GOT3 (cell line): ENCODE measurements at regions not wholly inside any gene's neighbourhood (a gene's known extent, or its start where the extent isn't known, plus 50 kb on each side); places are given as distances from the start of the nearest gene placed in this dataset.

Experiments
- DNase-seq: peaks from one replicate; lab custom pipeline; 2025; ENCODE audit warnings: mixed read lengths; lab: John Stamatoyannopoulos, UW

DNA sequence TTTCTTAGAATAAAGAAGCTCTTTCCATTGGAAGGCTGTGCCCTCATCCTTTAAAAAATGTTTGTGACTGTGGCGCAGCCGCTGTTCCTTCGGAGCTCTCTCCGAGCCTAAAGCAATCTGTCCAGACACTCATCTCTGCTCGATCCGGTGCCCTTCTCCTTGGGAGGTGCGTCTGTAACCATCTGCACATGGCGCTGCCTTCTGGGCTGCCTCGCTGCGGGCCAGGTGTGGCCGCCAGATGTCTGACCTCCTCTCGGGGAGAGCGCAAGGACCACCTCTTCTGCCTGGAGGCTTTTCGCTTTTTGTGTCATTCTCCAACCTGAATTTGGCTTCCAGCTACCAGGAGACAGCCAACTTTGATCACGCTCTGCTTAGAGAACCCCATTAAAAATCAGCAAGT is 153.4 kb upstream of the PTCH1 start:
- no peak for DNase-seq

DNA sequence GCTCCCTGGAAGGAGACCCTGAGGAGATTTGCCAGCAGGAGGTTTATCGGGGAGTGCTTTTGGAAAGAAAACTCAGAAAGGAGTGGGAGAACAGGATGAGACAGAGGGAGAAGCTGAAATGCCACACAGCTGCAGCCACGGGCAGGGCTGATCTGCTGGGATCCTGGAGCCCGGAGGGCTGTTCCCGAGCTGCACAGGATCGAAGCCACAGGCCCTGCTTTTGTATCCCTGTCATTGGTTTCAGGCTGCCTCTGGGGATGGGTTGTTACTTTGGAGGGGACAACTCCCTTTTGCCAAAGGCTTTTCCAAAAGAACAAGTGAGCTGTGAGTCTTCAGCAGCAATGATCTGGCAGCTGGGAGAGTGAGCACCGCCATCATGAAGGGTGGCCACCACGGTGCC is 152.5 kb upstream of the PTCH1 start:
- no peak for DNase-seq

DNA sequence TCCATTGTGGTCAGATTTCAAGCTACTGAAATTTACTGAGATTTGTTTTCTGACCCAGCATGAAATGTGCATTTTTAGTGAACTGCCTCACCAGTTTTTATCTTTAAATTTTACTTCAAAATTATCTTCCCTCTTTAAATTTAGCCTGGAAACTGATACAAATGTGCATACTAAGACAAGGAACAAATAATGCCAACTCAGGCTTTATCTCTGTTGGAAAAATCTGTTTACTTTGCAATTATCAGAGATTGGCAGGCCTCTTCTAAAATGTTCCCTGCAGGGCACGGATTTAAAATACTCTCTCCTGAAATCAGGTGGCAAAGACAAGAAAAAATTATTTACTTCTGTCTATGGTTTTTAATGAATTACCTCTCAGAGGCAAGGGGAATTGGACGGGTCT is 151.0 kb upstream of the PTCH1 start:
- no peak for DNase-seq

DNA sequence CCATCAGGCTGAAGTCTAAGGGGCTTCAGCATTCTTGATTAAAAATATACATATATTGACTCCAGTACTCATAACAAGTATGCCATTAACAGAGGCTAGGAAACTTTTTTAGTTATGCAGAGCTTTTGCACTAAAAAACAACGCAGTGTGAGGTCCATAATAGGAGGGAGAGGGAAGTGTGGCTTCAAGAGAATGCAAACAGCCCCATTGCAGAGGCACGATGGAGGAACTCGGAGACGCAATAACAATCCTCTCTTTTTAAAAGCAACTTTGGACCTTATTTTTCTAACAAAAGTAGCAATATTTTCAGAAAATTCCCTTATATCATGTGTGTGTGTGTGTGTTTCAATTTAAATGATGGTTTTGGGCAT is 150.0 kb upstream of the PTCH1 start:
- DNase-seq: no peak

DNA sequence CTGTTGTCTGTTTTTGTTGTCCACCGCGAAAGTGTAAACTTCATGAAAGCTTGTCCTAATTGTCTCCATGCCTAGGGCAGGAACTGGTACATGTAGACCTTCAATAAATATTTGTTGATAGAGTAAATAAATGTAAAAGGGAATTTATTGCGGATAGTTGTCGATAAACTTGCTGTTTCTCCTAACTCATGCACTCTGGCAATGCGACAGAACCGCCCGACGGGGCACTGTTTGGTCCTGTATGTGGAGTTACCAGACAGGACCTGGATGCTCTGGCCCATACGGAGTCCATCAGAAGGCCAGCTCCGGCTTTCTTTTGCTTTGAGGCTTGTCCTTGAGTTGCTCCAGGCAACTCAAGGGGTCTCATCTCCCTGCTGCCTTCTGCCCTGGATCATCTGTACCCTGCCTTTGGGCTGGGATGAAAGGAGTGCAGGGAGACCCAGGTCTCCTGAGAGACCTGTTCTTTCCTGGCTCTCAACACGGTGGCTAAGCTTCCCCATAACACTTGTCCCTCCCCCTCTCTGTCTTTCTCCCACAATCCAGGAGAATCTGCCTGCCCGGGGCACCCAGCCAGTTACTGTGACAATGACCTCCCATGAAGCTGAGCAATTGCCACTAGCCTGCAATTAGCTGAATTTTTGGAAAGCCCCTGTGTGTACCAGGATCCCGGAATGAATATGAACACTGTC is 149.5 kb upstream of the PTCH1 start:
- no peak for DNase-seq

DNA sequence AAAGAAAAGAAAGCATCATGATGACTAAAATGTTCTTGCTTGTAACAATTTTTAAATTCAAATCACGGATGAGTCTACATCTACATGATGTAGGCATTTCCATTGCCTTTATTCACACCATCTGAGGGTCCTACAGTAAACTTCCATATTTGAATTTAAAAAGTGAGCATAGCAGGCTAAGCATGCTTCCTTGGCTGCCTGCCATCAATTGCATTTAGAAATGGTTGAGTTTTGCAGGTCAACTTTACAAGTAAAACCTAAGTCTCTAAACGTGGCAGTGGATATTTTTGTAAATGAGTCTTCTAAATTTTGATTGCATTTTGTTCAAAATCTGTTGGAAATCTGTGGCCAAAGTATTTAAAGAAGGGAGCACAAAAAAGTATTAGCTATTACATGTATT is 136.5 kb upstream of the PTCH1 start:
- no peak for DNase-seq

DNA sequence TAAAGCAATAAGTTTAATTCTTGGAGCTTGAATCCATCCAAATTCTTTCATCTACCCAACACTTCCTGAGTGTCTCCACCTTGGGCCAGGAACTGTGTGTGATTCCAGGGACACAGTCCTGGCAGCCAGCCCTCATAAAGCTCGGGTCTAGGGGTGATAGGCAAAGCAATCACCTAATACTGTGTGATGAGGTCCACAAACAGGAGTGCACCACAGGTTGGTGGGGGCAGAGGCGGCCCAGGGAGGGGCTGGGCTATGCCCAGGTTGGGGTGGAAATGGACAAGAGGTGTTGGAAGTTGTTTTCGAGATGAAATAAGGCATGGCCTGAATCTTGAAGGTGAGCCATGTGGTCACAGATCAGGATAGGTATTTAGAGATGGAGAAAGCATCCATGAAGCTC is 133.9 kb upstream of the PTCH1 start:
- no peak for DNase-seq

DNA sequence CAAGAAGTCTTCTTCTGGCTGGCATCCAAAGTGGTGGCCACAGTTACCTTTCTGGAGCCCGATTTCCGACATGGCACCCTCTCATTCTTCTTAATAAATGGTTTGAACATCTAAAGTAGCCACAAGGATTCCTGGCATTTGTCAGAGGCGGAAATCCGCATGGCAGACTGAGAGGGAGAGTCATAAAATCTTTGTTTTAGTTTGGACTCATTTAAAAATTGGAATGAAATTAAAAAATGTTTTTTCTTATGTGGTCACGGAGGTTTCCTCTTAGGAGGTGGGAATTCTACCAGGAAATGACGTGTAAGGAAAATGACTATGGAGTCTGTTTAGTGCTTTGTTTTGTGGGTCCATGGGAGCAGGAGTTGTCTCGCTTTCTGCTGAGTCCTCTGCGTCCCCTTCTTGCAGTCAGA is 133.0 kb upstream of the PTCH1 start:
- no peak for DNase-seq

DNA sequence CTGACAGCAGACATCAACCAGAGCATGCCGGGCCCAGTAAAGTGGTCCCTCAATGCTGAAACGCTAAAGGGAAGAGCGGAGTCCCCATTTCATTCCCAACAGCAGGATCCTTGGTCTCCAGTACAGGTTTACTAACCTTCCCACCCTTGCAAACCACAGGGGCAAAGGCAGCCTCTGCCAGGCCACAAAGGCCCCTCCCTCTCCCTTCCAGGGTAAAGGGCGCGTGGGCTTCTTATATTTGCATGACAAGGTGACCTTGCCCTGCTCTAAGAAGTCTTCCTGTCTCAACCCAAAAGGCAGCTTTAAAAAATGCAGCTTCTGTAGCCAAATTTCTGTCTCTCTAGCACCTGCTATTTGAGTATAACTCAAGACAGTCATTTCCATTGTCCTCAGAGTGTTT is 131.5 kb upstream of the PTCH1 start:
- no peak for DNase-seq

DNA sequence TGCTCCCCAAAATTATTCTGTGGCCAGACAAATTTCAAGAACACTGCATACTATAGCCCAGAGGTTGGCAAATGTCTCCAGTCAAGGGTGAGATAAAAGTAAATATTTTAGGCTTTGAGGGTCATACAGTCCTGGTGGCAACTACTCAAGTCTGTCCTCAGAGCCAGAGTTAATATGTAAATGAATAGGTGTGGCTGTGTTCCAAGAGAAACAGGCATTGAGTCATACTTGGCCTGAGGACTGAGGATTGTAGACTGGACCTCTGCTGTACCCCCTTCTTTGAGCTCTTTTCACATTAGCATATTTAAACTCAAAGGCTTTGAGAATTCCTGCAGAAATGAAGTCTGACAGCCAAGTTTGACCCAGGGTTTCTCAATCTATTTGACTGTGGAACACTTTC is 129.2 kb upstream of the PTCH1 start:
- no peak for DNase-seq

DNA sequence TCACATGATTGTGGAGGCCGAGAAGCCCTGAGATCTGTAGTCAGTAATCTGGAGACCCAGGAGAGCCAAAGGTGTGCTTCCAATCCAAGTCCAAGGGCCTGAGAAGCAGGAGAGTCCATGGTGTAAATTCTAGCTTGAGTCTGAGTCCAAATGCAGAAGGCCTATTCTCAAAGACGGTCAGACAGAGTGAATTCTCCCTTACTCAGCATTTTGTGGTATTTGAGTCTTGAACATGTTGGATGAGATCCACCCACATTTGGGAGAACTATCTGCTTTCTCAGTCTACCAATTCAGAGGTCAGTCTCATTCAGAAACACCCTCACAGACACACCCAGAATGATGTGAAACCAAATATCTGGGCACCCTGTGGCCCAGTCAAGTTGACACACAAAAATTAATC is 128.8 kb upstream of the PTCH1 start:
- no peak for DNase-seq

DNA sequence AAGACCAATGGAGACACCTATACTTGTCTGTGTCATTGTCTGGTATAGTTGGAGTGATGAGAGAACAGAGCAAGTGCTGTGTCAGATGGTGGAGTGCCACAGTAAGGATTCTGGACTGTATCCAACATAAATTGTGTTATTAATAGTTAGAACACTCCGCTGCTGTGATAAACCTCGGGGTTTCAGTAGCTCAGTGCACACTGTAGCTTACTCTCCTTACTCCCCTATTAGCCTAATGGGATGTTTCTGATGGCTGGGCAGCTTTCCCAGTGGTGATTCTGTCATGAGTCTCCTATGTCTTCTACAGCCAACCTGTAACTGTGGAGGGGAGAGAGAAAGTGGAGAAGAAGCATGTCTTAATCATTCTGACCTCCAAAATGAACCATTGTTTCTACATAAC is 127.6 kb upstream of the PTCH1 start:
- no peak for DNase-seq

DNA sequence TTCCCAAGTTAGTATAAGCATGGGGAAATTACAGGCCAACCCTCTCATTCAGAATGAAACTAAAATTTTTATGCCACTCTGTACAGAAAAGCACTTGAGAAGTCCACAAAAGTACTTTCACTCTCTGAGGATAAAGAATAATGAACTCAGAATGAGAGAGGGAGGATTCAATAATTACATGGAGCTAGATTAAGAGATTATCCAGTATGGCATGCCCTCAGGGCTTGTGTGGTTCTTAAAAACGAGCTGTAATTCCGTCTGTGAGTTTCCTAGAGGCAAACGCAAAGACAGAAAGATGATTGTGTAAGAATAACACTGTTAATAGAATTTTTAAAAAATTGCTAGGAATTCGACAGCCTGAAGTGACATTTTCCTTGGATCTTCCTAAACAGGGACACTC is 126.8 kb upstream of the PTCH1 start:
- DNase-seq: no peak

DNA sequence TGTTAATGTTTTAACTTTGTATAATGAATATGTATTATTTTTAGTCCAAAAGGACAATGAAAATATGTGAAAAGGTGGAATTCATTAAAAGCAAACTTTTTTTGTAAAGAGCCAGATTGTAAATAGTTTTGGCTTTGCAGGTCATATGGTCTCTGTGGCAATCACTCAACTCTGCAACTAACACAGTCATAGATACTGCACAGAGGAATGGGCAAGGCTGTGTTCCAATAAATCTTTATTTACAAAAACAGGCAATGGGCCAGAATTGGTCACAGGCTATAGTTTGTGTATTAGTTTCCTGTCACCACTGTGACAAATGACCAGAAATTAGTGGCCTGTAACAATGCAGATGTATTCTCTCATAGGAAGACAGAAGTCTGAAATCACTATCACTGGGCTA is 125.4 kb upstream of the PTCH1 start:
- DNase-seq: no peak

DNA sequence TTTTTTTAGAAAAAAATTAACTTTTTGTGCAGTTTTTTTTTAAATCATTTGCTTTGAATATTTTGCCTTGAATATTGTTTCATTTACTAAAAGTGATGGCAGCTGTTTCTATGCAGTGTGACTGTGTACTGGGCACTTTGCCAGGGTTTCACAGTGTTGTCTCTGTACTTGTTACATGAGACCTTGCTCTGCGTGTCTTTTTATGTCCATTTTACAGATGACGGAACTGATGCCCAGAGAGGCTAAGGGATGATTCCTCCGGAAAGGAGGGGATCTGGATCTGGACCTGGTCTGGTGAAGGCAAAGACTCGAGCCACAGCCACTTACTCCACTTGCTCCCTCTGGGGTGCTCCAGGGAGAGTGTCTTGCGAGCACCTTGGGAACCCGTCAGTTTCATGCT is 124.8 kb upstream of the PTCH1 start:
- DNase-seq: no peak

DNA sequence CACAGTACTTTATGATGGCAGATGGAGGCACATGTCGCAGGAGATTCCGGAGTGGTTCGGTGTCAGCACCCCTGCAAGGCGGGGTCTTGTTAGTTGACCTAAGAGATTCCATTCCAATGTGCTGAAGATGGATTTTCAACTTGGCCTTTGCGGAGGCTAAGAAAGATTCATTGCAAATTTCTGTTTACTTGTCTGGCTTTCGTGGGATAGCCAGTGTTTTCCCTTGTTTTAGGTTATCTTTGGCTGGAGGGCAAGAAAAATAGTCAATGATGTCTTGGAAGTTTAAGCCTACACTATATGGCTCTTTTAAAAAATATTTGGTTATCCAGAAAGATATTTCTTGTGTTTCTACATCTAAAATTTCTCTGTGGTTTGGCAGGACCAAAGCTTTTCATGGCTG is 123.6 kb upstream of the PTCH1 start:
- DNase-seq: no peak

DNA sequence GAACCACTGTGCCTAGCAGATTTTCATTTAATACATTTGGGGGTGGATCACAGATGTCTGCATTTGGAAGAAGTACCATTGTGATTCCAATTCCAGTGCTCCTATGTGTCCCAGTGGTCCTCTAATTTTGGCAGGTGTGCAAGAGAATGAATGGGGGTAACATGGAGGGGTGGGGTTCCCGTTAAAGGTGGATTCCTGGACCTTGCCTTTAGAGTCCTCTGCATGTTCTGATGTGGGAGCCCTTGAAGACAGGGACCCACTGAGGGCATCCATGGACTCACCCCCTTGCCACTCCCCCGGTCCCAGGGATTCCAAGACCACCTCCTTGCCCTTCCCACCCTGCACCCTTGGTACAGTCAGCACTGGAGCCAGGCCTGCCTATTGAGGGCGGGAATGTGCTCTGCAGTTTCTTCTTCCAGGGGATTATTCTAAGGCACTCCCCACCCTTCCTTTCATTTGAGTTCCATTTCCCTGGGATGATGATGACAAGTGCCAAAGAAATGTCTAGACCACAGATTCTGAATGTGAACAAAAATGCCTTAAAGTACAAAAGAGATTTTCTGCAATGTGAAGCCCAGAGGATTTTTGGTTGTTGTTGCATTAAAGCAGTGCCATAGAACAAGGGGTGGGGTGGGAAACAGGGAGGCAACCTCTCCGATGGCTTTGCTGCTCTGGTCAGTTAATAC is 119.4 kb upstream of the PTCH1 start:
- no peak for DNase-seq

DNA sequence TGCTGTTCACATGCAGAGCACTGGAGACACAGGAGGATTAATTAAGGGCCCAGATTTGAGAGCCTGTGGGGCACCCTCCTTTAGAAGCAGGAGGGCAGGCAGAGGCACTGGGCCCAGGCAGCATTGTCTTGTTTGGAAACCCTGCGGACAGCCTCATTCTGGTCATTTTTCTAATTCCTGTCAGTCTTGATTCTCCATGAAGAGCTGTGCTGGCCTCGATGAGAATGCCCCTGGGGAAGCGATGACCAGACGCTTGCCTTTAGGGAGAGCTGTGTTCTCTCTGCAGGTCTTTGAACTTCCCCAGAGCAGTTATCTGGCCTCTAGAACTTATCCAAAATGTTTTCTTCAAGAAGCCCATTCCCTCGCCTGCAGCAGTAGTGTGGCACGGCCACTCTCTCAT is 117.8 kb upstream of the PTCH1 start:
- DNase-seq: no peak

DNA sequence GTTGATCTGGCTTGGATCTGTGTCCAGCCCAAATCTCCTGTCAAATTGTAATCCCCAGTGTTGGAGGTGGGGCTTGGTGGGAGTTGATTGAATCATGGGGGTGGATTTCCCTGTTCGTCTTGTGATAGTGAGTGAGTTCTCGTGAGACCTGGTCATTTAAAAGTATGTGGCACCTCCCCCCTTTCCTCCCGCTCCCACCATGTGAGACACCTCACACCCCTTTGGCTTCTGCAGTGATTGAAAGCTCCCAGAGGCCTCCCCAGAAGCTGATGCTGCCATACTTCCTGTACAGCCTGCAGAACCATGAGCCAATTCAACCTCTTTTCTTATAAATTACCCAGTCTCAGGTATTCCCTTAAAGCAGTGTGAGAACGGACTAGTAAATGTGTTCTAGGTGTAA is 117.3 kb upstream of the PTCH1 start:
- no peak for DNase-seq

DNA sequence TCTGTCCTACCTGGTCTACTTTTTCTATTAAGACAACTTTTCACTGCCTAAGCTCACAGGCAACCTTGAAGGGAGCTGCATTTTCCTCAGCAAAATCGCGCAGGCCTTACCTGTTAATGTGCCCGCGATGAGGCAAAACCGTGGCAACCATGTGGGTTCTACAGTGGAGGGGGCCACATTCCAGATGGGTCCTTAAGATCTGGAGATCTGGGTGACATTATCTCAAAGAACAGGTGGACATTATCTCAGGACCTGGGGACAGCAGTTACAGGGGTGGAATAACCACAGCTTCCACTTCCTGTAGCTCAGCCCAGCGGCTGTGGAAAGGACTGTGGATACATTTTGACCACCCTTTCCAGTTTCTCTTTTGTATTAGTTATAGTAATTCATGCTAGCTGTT is 112.8 kb upstream of the PTCH1 start:
- no peak for DNase-seq

DNA sequence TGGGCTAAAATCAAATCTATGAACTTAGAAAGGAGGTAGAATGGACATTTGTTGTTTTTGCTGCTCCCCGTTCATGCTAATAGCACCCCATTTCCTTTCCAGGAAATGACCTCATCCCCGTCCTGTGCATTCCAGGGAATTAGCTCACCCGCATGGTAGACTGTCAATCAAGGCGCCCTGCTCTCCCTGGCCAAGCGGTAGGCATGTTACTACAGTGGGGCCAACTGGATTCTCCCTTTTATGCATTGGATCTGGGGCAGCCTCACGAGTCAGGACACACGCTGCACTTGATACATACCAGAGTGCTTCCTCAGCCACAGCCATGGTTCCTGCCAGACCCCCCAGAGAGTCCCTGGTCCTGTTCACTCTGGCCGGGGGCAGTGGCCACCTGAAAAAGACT is 111.0 kb upstream of the PTCH1 start:
- no peak for DNase-seq

DNA sequence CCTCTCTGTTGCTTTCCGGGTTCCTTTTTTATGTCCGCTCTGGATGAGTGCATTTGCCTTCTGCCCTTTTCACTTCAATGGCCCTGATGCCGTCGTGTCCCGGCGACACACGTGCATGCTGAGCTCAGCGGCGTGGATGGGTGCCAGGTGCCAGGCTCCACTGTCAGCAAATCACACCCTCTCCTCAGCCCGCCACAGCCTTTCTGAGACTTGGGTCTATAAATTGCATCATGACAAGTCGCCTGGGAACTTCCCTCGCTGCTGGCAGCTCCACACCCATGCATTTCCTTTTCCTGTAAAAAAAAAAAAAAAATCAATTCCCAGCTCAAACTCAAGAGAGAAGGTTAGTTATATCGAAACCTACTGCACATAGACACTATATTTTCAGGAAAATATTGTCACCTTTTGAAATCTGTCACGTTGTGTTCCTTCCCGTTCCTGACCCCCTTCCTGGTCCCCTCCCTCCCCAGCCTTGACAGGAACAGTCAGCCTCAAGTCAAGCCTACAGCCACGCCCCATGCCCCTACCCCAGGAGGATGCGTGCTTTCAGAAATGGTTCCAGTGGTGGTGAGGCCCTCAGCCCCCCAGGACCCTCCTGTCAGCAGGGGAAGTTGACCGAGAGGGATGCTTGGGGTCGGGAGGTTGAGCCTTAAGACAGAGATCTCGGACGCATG is 110.3 kb upstream of the PTCH1 start:
- DNase-seq: no peak

DNA sequence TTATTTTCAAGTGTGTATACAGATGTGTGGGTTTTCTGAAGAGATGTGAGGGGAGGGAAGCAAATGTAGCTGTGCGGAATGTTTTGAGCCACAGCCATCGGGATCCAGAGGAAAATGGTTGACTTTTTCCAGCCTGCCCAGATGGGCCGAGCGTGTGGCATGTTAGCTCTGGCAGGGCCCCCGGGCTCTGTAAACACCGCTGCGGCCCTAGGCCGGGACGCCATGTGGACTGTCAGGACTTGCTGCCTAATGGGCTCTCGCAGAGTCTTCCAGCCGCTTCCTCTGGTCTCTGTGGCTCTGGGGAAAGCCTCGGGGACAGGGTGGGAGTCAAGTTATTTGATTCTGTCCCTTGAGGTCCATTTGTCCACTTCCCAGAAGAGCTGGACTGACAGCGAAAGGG is 109.6 kb upstream of the PTCH1 start:
- DNase-seq: no peak

DNA sequence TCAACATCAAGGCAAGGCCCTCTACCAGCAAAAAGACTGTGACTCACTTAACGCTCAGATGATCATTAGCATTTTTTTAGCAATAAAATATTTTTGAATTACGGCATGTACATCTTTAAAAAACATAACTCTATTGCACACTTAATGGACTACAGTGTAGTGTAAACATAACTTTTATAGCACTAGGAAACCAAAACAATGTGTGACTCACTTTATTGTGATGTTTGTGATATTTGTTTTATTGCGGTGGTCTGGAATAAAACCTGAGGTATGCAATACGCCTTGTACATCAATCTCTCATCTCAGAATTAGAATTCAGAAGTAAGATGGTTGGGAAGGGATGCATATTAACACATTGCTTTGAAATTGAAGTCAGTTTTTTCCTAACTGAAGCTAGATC is 106.9 kb upstream of the PTCH1 start:
- no peak for DNase-seq
